ENCODE measurements at regions not wholly inside any gene's neighbourhood (a gene's known extent, or its start where the extent isn't known, plus 50 kb on each side); places are given as distances from the start of the nearest gene placed in this dataset.

DNA sequence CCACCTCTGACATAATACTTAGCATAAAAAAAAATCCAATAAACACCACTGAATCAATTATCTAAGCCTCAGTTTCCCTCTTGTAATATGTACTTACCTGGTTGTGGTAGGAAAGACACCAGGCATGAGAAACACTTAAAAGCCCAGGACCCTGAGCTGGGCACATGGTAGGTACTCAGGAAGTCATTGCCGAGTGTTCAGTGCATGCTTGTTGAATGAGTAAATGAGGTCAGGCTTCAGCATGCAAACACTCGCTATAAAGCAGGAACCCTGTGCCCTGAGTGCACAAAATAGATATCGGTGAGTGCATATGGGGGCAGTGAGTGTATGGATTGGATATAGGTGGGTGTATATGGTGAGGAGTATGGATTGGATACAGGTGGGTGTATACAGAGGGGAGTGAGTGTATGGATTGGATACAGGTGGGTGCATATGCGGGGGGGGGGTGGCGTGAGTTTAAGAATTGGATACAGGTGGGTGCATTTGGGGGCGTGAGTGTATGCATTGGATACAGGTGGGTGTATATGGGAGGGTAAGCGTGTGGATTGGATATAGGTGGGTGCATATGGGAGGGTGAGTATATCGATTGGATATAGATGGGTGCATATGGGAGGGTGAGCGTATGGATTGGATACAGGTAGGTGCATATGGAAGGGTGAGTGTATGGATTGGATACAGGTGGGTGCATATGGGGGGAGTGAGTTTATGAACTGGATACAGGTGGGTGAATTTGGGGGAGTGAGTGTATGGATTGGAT, 194.3 kb upstream of the MSX2 start:
- no peak for TF ChIP-seq POLR2A (IDR thresholded peaks at IDR 0.05)
- TF ChIP-seq, protein P1, sequence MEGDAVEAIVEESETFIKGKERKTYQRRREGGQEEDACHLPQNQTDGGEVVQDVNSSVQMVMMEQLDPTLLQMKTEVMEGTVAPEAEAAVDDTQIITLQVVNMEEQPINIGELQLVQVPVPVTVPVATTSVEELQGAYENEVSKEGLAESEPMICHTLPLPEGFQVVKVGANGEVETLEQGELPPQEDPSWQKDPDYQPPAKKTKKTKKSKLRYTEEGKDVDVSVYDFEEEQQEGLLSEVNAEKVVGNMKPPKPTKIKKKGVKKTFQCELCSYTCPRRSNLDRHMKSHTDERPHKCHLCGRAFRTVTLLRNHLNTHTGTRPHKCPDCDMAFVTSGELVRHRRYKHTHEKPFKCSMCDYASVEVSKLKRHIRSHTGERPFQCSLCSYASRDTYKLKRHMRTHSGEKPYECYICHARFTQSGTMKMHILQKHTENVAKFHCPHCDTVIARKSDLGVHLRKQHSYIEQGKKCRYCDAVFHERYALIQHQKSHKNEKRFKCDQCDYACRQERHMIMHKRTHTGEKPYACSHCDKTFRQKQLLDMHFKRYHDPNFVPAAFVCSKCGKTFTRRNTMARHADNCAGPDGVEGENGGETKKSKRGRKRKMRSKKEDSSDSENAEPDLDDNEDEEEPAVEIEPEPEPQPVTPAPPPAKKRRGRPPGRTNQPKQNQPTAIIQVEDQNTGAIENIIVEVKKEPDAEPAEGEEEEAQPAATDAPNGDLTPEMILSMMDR (IDR thresholded peaks at IDR 0.05), result no peak
- intact Hi-C loops (cut with DNase I), result no loop called here
- ATAC-seq, result no peak

DNA sequence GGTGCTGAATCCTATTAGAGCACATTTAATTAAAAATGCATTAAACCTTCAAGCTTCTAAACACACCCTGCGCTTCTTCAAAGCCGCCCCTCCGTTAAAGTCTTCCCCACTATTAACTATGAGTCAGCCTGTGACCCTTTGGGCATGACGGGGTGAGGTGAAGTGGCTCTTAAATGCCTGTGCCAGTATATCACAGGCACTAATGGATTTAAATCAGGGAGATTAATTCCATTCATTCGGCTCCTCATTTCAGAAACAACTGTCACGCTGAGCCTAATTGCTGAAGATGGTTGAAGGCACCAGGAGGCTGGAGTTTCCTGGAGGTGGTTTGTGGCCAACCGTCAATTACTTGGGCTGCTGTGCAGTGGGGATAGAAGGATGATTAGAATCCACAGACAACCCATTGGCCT, 192.6 kb upstream of the MSX2 start:
- DNase-seq (no peak), ATAC-seq (no peak)
- Histone ChIP-seq H3K27me3 (no peaks in the 10 kb centered on the region), H3K4me3 (no peak overlapping the region), H3K4me1 (no peaks in the 10 kb centered on the region), H3K27ac (no peak overlapping the region), H3K36me3 (replicated peaks in 1 of 2; ENCODE audit: insufficient read depth in 1 of 2, low read depth in 2 of 2) (no peaks in the 10 kb centered on the region), H3K9me3 (no peaks in the 10 kb centered on the region)
- TF ChIP-seq, protein P1 (IDR thresholded peaks at IDR 0.05), result no peak
- TF ChIP-seq POLR2A (IDR thresholded peaks at IDR 0.05), result no peak
- intact Hi-C loops (cut with DNase I), result no loop called here
- 53 to 75% methylated on average over 7 of the region's 7 CpGs for WGBS, 2 donors

More for the DNA sequence above, 194.3 kb upstream of the MSX2 start:
- no peaks in the 10 kb centered on the region for H3K36me3 ChIP-seq (replicated peaks in 1 of 2; ENCODE audit: insufficient read depth in 1 of 2, low read depth in 2 of 2)
- WGBS, 2 donors, result 79 to 84% methylated on average over 9 of the region's 9 CpGs
- no peaks in the 10 kb centered on the region for H3K4me1 ChIP-seq
- no peaks in the 10 kb centered on the region for H3K27me3 ChIP-seq
- no peak overlapping the region for H3K4me3 ChIP-seq
- no peak for DNase-seq
- H3K9me3 ChIP-seq, result no peaks in the 10 kb centered on the region
- H3K27ac ChIP-seq, result no peak overlapping the region

DNA sequence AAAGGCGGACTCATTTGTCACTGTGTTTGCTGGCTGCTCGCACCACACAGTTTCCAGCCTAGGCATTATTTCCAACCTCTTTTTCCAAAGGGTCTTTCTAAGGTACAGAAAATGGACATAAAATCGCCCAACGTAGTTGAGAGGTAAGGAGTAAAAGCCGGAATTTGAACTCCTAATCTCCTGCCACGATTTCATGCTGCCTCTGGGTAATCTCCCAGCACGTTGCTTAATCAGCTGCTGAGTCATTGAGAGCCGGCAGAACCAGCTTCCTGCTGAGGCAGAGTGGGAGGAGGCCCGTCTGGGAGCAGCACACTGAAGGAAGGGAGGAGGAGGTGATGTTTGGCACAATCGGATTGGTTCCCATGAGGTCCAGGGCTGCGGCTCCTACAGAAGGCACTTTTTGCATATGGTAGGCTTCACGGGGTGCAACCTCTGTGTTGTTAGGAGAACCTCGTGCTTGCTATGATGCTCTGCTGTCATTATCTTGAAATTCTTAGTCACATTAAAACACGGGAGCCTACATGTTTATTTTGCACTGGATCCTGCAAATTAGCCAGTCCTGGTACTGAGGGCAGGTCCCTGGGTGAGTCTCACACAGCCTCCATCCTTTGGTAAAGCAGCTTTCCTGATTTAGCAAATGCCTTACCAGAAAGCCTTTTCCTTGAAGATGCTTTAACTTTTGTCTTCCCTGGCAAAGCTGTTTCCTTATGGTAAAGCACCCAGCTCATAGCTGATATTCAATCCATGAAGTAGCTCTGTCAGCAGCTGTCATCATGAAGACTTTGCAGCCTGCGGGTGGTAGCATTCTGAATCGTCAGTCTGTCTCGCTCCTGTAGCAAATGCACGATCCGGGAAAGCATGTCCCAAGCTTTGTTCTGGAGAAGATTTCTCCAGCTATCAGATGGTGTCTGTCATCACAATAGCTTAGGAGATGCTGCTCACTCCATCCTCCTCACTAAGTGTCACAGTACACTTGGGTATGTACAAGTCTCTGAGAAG, 191.6 kb upstream of the MSX2 start:
- intact Hi-C loops (cut with DNase I), result no loop called here
- Histone ChIP-seq H3K27me3 (no peaks in the 10 kb centered on the region), H3K36me3 (replicated peaks in 1 of 2; ENCODE audit: insufficient read depth in 1 of 2, low read depth in 2 of 2) (no peaks in the 10 kb centered on the region), H3K4me3 (no peak overlapping the region), H3K9me3 (no peaks in the 10 kb centered on the region), H3K4me1 (no peaks in the 10 kb centered on the region), H3K27ac (no peak overlapping the region)
- TF ChIP-seq, protein P1 (IDR thresholded peaks at IDR 0.05), result no peak
- no peak for TF ChIP-seq POLR2A (IDR thresholded peaks at IDR 0.05)
- DNase-seq, result peak; percentile 58 to 84 (median 74)
- 24 to 25% methylated on average over 17 to 19 of the region's 19 CpGs for WGBS, 2 donors
- ATAC-seq, result peak; percentile 96

DNA sequence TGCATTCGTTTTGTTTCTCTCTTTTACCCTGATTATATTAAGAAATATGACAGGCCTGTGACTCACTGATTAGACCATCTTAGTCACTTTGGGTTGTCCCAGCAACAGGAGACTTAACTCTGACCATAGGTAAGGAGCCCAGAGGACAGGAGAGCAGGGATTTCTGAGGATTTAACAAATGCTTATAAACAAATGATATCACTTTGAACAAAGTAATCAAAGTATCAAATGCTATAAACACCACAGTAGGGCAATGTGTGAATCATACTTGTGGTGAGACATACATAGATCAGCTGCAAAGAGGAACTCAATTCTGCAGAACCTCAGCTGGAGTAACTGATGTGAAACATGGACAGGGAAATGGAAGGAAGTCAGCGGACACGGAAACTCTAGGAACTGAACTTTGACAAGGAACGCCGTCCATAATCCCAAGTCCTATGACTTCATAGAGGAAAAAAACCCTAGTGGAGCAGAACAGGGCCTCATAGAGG, 190.6 kb upstream of the MSX2 start:
- DNase-seq, result no peak
- ATAC-seq, result no peak
- Histone ChIP-seq H3K36me3 (replicated peaks in 1 of 2; ENCODE audit: insufficient read depth in 1 of 2, low read depth in 2 of 2) (no peaks in the 10 kb centered on the region), H3K9me3 (no peaks in the 10 kb centered on the region), H3K27me3 (no peaks in the 10 kb centered on the region), H3K4me3 (no peak overlapping the region), H3K4me1 (no peaks in the 10 kb centered on the region), H3K27ac (no peak overlapping the region)
- WGBS, 2 donors, result 52 to 64% methylated on average over 5 of the region's 5 CpGs
- intact Hi-C loops (cut with DNase I), result no loop called here
- TF ChIP-seq POLR2A (IDR thresholded peaks at IDR 0.05), result no peak
- TF ChIP-seq, protein P1 (IDR thresholded peaks at IDR 0.05), result no peak

Measured in body of pancreas (tissue), 4 donors.